ENCODE measurements at regions not wholly inside any gene's neighbourhood (a gene's known extent, or its start where the extent isn't known, plus 50 kb on each side); places are given as distances from the start of the nearest gene placed in this dataset.

GRCh38 chr22:27399161-27399560, 402.4 kb downstream of the MN1 start:
- Histone ChIP-seq H3K27me3 (ENCODE audit: insufficient read depth, low read length) (no peaks in the 10 kb centered on the region), H3K9me3 (ENCODE audit: control insufficient read depth, low read depth, low read length) (no peaks in the 10 kb centered on the region)

More at GRCh38 chr22:27399161-27399560, 402.4 kb downstream of the MN1 start:
- Mint-ChIP-seq H3K4me3 (no peak overlapping the region), H3K4me1 (no peaks in the 10 kb centered on the region), H3K9me3 (no peaks in the 10 kb centered on the region; a peak in 1 of 5 replicates), H3K27ac (no peak overlapping the region), H3K36me3 (ENCODE audit: insufficient read depth in 1 of 3, low read depth in 3 of 3) (no peaks in the 10 kb centered on the region), H3K27me3 (ENCODE audit: low read depth) (peaks cover 28% of the 10 kb centered on the region)
- Histone ChIP-seq H3K56ac (ENCODE audit: insufficient read length, low read depth, low read length) (no peak overlapping the region), H2BK120ac (ENCODE audit: low read depth, low read length, poor library complexity, severe bottlenecking) (no peak overlapping the region), H3K79me1 (ENCODE audit: insufficient read depth, low read depth, low read length, poor library complexity, severe bottlenecking) (no peaks in the 10 kb centered on the region), H2BK15ac (ENCODE audit: low read depth, low read length) (no peak overlapping the region), H4K5ac (ENCODE audit: insufficient read length, low read depth, low read length) (no peak overlapping the region), H3K4me2 (ENCODE audit: insufficient read depth, insufficient read length, low read length) (no peak overlapping the region), H2BK12ac (ENCODE audit: insufficient read length, low read depth, low read length) (no peak overlapping the region), H3T11ph (ENCODE audit: low read length) (no peak overlapping the region), H3K14ac (ENCODE audit: insufficient read depth, low read length) (no peak overlapping the region), H3K4ac (ENCODE audit: low read depth, low read length) (no peak overlapping the region), H4K20me1 (ENCODE audit: control insufficient read depth, insufficient read depth, insufficient read length) (no peaks in the 10 kb centered on the region), H3K27ac (ENCODE audit: insufficient read length, low read depth, low read length) (no peak overlapping the region), H2AFZ (ENCODE audit: low read length) (no peak overlapping the region), H3K9ac (ENCODE audit: extremely low read depth, insufficient read length, low read length) (no peak overlapping the region), H3K23ac (ENCODE audit: insufficient read length, low read depth, low read length) (no peak overlapping the region), H3K18ac (ENCODE audit: insufficient read length, low read depth, low read length) (no peak overlapping the region), H2BK5ac (ENCODE audit: insufficient read length, low read length) (no peak overlapping the region), H4K91ac (ENCODE audit: insufficient read length, low read depth, low read length) (no peak overlapping the region), H3K79me2 (ENCODE audit: insufficient read depth, low read length) (no peaks in the 10 kb centered on the region), H3K4me1 (ENCODE audit: insufficient read depth, low read length) (no peaks in the 10 kb centered on the region), H3K23me2 (ENCODE audit: insufficient read length, low read depth, low read length, poor library complexity, severe bottlenecking) (no peaks in the 10 kb centered on the region), H2BK20ac (ENCODE audit: low read depth, low read length, poor library complexity, severe bottlenecking) (no peak overlapping the region), H2AK5ac (ENCODE audit: insufficient read length, low read length) (no peak overlapping the region), H4K8ac (replicated peaks; ENCODE audit: insufficient read length, low read depth, low read length) (no peak overlapping the region)
- TF ChIP-seq CTCF (conservative IDR thresholded peaks at IDR 0.05) = no peak
- no CpG with 5 or more reads among the region's 19 CpGs for WGBS (ENCODE audit: extremely low coverage, insufficient read length, low lambda C conversion rate)
- no peak for DNase-seq
